HG03460 (cell line): ENCODE measurements at regions not wholly inside any gene's neighbourhood (a gene's known extent, or its start where the extent isn't known, plus 50 kb on each side); places are given as distances from the start of the nearest gene placed in this dataset.
"Not testable (repeated sequence)": the region's sequence is repeated elsewhere in the genome, so short reads cannot be mapped to it uniquely, and the experiment has no call there.

Experiments
- ATAC-seq: cut with Tn5 transposase; IDR thresholded peaks from one replicate; pipeline ENCODE4 v1.9.1; 2021; ENCODE audit not compliant: unreplicated experiment

- not testable (repeated sequence) for ATAC-seq
Observed at GRCh38 chr16:29221281-29221955, 185.1 kb downstream of the NPIPB11 start.

GRCh38 chr16:29220647-29221191, 185.8 kb downstream of the NPIPB11 start:
- ATAC-seq: not testable (repeated sequence)

DNA sequence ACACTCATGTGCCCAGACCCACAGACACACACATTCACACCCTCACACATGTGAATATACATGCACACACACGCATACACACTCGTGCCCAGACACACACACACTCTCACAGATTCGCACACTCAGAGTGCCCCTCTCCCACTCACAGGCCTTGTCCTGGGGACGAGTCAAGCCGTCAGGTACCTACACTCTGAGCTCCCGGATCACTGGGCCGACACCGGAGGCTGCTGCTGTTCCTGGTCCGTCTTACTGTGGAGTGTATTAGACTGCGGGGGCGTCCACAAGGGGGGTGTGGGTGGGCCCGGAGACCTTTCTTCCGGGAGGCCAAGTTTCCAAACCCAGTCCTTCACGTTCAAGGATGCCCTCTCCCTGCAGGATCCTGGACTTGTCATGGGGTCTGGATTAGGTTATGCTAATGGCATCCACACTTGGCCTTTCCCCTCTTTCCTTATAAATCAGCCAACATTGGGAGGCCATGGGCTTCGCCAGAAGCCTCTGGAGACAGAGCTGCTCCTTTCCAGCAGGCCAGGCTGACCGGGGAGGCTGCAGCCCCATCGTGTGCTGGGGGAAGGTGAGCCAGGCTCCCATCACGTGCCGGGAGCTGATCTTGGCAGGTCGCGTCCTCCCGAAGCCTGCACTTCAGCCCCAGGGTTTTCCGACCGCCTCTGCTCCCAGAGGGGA, 186.4 kb downstream of the NPIPB11 start:
- not testable (repeated sequence) for ATAC-seq

DNA sequence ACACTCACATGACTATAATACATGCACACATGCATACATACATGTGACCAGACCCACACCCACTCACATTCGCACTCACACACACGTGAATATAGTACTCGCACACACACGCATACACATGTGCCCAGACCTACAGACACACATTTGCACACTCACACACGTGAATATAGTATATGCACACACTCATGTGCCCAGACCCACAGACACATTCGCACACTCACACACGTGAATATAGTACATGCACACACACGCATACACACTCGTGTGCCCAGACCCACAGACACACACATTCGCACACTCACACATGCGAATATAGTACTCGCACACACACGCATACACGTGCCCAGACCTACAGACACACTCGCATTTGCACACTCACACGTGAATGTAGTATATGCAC, 186.9 kb downstream of the NPIPB11 start:
- ATAC-seq: not testable (repeated sequence)

DNA sequence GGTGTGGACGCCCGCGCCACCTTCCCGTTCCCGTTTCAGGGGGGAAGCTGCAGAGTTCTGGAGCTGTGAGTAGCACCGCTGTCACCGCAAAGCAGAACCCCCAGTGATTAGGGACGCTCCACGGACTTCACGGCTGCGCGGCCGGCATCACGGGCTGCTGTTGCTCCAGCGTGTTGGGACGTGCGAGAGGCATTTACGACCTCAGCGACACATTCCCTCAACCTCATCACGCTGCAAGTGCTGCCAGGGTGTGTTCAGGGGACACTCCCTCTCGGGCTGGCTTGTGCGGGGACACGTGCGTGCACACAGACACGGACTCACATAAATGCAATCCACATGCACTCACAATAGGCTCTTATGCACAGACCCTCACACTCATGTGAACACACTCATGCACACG, 187.9 kb downstream of the NPIPB11 start:
- not testable (repeated sequence) for ATAC-seq

DNA sequence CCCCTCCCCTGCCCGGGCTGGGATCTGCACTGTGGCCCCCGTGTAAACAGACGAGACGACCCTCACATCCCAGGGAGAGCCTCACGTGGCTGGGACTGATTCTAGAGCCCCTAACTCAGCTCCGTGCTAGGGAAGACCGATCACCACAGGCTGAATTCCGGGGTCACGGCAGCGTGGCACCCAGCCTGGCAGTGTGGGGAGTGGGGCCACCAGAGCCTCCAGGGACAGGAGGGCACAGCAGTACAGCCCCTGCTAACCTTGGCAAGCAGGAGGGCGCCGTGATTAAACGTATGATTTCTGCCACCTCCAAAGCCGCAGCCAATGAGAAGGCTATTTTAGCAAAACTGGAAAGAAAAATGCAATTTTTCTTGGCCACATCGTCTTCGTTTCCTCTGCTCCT, 188.3 kb downstream of the NPIPB11 start:
- not testable (repeated sequence) for ATAC-seq

DNA sequence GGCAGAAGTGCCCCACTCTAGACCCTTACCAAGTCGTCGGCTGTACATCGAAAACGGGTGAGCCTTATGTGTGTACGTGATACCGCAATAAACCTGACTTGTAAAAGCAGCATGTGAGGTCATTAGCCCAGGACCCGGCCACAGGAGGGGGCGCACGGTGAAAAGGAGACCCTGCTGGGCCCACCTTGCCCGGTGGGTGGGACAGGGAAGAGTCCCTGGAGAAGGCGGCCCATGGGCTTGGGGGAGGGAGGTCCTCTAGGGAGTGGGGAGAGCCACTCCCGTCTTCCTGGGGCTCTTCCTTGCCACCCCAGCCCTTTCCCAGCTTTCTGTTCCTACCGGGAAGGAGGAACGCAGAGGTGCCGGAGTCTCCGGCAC, 188.8 kb downstream of the NPIPB11 start:
- not testable (repeated sequence) for ATAC-seq

- not testable (repeated sequence) for ATAC-seq
Observed at GRCh38 chr16:29217104-29217751, 189.3 kb downstream of the NPIPB11 start.

DNA sequence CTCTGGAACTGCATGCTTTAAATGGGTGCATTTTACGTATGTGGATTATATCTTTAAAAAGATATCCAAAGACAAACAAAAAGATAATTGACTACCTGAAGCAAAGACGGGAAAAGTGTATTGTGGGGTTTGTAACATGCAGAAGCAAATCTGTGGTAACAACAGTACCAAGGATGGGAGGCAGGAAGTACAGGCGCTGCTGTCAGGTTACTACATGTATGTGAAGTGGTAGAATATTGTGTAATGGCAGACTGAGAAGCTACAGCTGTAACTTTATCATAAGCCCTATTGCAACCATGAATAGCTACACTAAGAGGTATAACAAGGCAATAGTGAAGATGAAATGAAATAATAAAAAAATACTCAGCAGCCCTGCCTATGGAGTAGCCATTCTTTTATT, 192.7 kb downstream of the NPIPB11 start:
- ATAC-seq: not testable (repeated sequence)

- not testable (repeated sequence) for ATAC-seq
Observed at GRCh38 chr16:29213251-29213650, 193.3 kb downstream of the NPIPB11 start.

GRCh38 chr16:29212084-29213027, 194.2 kb downstream of the NPIPB11 start:
- ATAC-seq: not testable (repeated sequence)

DNA sequence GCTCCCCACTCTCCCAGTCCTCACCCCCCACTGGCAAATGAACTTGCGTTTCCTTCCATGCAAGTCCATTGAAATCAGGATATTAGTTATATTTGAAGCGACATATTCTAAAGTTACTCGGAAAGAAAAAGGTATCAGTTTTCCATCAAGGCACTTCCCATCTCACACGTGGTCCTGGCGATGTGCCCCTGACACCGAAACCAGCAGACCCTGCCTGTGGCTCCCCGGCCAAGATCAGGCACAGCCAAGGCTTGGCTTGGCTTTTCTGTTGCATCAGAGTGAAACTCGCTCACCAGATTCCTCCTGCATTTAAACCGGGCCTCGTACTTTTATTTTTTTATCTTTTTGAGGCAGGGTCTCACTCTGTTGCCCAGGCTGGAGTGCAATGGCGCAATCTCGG, 195.1 kb downstream of the NPIPB11 start:
- ATAC-seq: not testable (repeated sequence)

DNA sequence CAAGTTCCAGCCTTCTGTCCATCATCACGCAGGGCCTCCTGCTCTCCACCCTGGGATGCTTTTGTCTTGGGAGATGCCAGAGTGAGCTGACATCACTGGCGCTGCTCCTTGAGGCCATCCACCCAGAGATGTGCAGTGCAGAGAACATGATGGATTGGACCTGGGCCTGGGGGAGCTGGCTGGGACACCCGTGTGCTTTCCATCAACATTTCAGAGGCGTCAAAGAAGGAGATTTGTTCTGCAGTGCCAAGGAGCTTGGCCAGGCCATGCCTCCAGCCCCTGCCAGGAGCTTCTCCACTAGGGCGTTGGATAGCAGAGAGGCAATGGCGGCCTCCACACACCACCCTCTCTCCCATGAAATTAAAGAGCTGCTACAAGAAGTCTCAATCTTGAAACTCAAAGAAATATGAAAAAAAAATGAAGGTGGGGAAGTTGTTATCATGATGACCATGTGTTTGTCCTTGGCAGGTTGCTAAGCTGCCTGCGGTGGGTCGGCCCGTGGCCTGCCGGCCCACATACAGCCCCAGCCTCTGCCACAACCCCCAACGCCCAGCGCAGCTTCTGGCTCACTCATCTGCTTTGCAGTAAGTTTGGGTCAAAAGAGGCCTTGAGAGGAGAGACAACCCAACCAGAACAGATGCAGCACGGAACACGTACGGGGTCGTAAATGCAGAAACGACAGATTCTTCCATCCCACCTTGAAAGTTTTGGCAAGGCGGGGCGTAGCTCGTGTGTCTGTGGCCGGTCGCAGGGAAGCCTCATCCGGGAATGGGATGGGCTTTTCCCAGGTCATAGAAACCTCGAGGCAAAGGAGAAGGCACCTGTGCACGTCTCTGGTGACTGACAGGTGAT, 196.0 kb downstream of the NPIPB11 start:
- ATAC-seq: not testable (repeated sequence)

DNA sequence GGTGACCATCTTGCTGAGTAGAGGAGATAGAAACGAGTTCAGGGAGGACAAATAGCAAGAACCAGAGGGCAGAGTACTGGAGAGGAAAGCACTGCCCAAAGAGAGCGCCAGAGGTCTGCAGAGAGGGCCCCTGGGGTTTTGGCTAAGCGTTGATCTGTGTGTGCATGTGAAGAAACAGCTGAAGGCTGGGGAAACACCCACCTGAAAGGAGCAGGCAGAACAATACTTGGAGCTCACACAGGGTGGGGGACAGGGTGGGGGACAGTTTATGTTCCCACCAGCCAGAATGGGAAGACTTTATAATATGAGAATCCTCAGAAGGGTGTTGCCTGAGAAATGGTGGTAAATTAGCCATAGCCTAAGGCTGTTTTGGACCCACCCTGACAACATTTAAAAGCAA, 200.4 kb downstream of the NPIPB11 start:
- not testable (repeated sequence) for ATAC-seq

GRCh38 chr16:29205151-29205550, 201.4 kb downstream of the NPIPB11 start:
- ATAC-seq: not testable (repeated sequence)

GRCh38 chr16:29204806-29205135, 201.7 kb downstream of the NPIPB11 start:
- no peak for ATAC-seq

- not testable (repeated sequence) for ATAC-seq
Observed at GRCh38 chr16:29203933-29204805, 202.3 kb downstream of the NPIPB11 start.

GRCh38 chr16:29203046-29203932, 203.2 kb downstream of the NPIPB11 start:
- not testable (repeated sequence) for ATAC-seq
